HG02970 (cell line): ENCODE measurements at regions not wholly inside any gene's neighbourhood (a gene's known extent, or its start where the extent isn't known, plus 50 kb on each side); places are given as distances from the start of the nearest gene placed in this dataset.

ENCODE experiments used
- ATAC-seq: cut with Tn5 transposase; IDR thresholded peaks from one replicate; pipeline ENCODE4 v1.9.1; 2021; ENCODE audit warnings: mild to moderate bottlenecking, moderate library complexity, moderate number of reproducible peaks; ENCODE audit not compliant: unreplicated experiment, low FRiP score

DNA sequence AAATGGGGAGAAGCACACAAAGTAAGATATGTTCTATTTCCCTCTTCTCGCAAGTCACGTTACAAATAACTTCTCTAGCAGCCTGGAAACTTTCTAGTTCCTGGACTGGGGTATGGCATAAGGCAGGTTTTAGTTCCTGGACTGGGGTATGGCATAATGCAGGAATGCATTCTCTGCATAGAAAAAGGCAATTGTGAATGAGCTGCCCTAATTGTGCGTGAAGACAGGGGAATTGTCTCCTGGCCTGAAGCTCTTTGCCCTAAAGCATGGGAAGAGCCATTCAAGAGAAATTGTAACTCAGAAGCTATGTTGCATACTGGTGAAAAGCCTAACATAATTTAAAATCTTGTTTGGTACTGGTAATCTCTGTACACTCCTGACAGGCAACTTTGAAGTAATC, 54.3 kb upstream of the CBLB start:
- ATAC-seq, result no peak

DNA sequence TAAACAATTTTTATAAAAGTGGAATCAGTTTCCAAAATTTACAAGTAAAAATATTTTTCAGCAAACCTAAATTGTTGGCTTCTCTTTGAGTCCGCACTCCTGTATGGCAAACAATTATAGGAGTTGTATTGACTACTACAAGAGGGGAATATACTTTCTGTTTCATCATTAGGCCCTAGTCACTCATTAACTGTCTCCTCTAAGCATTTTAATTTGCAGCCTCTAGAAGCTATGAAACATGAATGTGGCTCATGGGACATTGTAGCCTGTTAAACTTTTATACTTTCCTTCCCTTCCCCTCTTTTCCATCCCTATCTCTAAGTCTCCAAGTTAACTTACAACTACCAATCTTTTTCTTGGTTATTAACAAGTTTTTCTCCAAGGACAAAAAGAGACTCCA, 58.9 kb upstream of the CBLB start:
- no peak for ATAC-seq

DNA sequence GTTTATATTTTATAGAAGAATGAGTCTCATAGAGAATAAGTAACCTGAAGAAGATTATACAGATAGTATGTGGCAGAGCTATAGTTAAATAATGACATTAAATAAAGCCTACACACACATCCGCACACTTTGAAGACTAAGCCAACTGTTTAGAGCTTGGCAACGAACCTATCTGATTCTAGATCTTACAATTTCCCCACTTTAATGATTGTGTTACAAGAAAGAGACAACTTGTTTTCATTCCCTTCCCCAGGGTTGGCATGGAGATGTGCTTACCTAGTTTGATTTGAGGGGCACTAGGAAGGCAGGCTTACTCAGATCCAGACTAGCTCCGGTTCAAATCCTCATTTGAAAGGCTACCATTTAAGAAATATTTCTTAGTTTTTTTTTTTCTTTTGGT, 61.9 kb upstream of the CBLB start:
- no peak for ATAC-seq

DNA sequence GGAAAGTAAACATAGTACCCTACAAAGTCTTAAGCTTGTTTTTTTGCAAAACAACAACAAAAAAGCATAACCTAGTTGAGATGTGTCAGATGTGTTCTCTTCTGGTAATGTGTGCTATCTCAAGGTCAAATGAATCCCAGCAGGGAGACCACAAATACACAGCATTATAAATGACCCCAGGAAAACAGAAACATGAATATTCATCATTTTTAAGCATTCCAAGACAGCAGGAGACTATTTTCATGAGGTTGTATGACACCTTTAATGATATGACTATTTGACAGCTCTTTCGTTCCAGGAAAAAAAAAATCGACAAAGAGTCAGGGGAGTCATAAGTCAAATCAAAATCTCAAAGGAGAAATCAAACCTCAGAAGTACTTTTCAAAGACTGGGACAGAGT, 62.7 kb upstream of the CBLB start:
- no peak for ATAC-seq

DNA sequence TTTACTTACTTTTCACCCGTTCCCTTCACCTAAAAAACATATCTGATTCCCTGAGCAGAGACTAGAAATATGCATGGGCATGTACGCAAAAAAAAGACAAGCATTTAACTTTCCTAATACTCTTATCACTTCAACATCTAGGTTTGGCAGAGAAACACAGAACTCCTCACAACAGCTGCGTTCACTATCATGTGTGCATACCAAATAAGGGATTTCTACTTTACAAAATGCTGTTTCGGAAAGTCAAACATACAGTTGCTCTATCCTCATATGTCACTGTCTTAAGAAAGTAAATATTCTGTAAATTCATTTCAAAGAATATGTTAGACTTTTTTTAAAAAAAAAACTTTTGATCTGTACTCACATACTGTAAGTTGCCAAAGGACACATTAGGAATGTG, 65.1 kb upstream of the CBLB start:
- no peak for ATAC-seq

- no peak for ATAC-seq
Measured at GRCh38 chr3:105938101-105938500, 69.3 kb upstream of the CBLB start.

DNA sequence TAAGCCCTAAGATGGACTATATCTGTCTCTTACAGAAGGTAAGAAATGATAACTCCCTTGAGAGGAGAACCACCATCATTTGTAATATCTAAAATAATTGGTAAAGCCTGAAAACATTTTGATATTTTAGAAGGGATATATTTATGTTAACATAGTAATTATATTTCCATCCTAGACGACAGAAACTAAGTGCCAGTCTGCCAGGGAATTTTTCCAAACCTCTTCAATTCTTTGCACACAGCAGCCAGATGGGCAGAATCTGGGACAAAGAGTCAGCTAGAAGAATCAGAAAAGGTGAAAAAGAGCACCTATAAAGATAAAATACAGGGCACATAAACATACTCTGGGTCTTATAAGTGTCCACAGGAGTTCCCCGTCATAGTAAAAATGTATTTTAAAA, 70.0 kb upstream of the CBLB start:
- ATAC-seq, result no peak

- no peak for ATAC-seq
Measured at GRCh38 chr3:105944276-105944675, 75.5 kb upstream of the CBLB start.

DNA sequence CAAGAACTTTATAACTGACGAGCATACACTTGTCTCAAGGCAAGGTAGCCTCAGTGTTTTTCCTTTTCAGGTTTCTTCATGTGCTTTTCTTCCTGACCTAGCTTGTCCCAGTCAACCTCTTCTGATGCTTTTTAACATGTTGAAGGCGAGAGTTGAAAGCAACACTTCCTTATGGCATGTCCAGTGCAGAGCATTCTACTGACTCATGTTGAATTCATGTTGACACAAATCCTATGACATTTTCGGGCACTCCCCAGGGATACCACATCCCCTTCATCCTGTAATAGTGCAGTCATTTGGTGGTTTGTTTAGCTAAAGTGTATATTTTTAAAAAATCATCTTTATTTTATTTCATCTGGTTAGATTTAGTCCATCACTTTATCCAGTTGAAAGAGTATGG, 75.9 kb upstream of the CBLB start:
- ATAC-seq, result no peak

DNA sequence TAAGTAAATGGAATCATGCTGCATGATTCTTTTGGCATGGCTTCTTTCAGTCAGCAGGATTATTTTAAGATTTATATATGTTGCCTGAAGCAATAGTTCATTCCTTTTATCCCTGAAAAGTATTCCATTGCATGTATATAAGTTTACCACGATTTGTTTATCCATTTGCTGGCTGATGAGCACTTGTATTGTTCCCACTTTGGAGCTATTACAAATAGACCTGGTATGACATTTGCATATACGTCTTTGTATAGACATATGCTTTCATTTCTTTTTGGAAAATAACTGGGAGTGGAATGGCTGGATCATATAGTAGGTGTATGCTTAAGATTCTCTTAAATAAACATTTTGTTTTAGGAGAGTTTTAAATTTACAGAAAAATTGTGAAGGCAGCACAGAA, 79.3 kb upstream of the CBLB start:
- ATAC-seq, result no peak

GRCh38 chr3:105950881-105951600, 82.2 kb upstream of the CBLB start:
- ATAC-seq, result no peak

DNA sequence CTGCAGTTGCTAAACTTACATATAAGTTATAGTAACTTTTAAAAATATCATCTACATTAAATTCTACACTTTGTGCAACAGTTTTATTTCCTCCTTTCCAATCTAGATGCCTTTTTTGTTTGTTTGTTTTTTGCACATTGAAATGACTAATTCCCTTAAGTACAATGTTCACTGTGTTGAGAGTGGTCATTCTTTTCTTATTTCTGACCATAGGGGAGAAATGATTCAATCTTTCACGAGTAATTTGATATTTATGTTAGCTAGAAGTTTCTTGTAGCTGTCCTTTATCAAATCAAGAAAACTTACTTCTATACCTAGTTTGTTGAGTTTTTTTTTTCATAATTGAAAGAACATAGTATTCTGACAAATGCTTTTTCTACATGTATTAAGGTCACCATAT, 85.0 kb upstream of the CBLB start:
- ATAC-seq, result no peak

GRCh38 chr3:105956306-105956705, 87.5 kb upstream of the CBLB start:
- ATAC-seq, result no peak

DNA sequence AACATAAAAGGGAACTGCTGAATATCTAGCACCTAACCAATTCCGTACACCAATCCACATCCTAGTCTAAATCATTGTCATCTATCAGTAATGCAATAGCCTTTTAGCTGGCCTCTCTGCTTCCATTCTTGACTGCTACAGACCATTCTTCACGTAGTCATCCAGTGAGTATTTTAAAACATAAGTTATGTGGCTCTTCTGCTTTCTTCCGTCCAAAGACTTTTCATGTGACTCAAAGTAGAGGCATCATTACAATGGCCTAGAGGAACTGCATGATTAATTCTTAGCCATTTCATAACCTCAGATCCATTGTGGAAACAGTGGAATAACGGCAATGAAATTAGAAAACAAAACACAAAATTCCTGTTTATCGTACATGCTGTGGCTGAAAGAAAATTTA, 88.9 kb upstream of the CBLB start:
- no peak for ATAC-seq

- no peak for ATAC-seq
Measured at GRCh38 chr3:105958237-105959000, 89.6 kb upstream of the CBLB start.

DNA sequence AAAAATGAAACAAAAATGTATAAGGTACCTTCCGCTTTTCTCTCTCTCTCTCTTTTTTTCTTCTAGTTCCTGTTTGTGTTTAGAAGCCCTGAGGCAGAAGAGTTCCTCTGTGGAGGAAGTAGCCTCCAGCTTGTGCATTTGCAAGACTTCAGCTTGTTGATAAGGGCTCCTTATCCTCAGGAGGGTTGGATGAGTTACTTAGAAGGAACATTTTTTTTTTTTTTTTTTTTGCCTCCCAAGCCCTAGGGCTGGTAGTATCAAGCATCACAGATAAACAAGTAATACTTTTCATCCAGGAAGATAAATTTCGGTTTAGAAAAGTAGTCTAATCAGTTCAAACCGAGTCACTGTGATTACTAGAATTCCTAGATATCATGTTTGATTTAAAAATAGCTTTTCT, 91.0 kb upstream of the CBLB start:
- no peak for ATAC-seq

GRCh38 chr3:105960381-105960780, 91.6 kb upstream of the CBLB start:
- ATAC-seq, result no peak

DNA sequence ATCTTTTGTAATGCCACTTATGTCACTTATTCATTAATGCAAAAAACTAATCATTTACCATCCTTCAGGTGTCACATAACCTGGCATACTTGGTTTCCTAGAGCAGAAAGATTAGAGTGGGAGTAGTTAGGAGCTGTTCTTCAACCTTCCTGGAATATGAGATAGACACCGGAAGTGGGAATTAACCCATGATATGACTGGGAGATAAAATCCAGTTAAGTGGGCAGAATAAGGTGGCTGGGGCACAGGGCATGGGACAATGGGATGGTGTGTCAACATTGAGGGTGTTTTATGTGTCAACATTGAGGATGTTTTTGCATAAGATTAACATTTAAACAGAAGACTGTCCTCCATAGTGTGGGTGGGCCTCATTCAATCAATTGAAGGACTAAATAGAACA, 94.3 kb upstream of the CBLB start:
- ATAC-seq, result no peak

DNA sequence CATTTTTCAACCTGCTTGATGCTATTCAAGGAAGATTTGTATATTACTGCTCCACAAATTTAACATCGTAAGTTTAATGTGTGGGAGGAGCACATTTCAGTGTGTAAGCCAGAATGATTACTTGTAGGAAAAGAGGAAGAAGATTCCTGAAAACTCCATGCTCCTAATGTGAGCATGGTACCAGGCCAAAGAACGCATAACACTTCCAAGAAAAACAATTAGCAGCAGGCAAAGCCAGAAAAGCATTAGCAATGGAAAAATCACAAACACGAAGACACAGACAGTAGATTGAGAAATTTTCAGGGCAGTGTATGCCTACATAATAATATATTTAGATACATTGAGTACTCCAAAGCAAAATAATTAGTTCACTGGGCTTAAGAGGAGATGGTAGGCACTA, 96.6 kb upstream of the CBLB start:
- ATAC-seq, result no peak

- no peak for ATAC-seq
Measured at GRCh38 chr3:105967117-105967516, 98.3 kb upstream of the CBLB start.

DNA sequence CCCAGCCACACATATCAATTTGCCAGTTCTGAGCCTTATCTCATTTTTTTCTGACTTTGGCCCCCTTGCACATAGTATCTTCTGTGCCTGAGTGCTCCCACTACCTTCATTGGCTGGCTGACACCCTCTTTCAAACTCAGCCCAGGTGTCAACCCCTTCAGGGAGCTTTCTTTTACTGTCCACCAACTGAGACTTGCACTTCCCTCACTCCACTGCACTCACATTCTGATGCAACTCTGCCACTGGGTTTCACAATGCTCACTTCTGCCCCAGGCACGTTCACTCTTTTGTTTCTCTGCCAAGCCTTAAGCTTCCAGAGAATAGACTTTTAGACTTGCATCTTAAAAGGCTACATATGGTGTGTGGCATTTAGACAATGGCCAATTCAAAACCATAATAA, 101.5 kb upstream of the CBLB start:
- no peak for ATAC-seq

DNA sequence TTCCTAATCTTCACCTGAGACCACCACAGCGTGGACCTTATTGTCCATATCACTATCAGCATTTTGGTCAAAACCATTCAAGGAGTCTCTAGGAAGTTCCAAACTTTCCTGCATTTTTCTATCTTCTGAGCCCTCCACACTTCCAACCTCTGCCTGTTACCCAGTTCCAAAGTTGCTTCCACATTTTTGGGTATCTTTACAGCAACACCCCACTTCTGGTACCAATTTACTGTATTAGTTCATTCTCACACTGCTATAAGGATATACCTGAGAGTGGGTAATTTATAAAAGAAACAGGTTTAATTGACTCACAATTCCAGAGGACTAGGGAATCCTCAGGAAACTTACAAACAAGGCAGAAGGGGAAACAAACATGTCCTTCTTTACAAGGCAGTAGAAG, 103.3 kb upstream of the CBLB start:
- ATAC-seq, result no peak
